GM23248 (cell line): ENCODE measurements at regions not wholly inside any gene's neighbourhood (a gene's known extent, or its start where the extent isn't known, plus 50 kb on each side); places are given as distances from the start of the nearest gene placed in this dataset.

ENCODE experiments used
- DNase-seq: peaks from one replicate; pipeline ENCODE4 v3.0.0-alpha.2; 2015
- H2AFZ ChIP-seq: fragments of 200-600 bp; sonication (generic); 2 replicates; pipeline ENCODE4 v1.6.1; 2016; ENCODE audit warnings: antibody characterized with exemption
- H3F3A ChIP-seq: fragments of 200-600 bp; sonication (generic); 2 replicates; pipeline ENCODE4 v1.6.1; 2016; ENCODE audit warnings: mild to moderate bottlenecking, antibody characterized with exemption, mixed run types; ENCODE audit not compliant: insufficient read depth
- H3K27ac ChIP-seq: fragments of 200-600 bp; sonication (generic); 2 replicates; pipeline ENCODE4 v1.5.1; 2016; ENCODE audit warnings: mild to moderate bottlenecking
- H3K27me3 ChIP-seq: fragments of 200-600 bp; sonication (generic); replicated peaks from 2 replicates; pipeline ENCODE4 v1.6.1; 2016; ENCODE audit warnings: mild to moderate bottlenecking; ENCODE audit not compliant: insufficient read depth
- H3K36me3 ChIP-seq: fragments of 200-600 bp; sonication (generic); 2 replicates; pipeline ENCODE4 v1.6.1; 2016; ENCODE audit warnings: low read depth, mild to moderate bottlenecking
- H3K4me1 ChIP-seq: fragments of 200-600 bp; sonication (generic); 2 replicates; pipeline ENCODE4 v1.6.1; 2016; ENCODE audit warnings: mild to moderate bottlenecking; ENCODE audit not compliant: insufficient read depth
- H3K4me2 ChIP-seq: fragments of 200-600 bp; sonication (generic); one replicate; pipeline ENCODE4 v1.6.1; 2016; ENCODE audit warnings: mild to moderate bottlenecking; ENCODE audit not compliant: unreplicated experiment
- H3K4me3 ChIP-seq: fragments of 200-600 bp; sonication (generic); 2 replicates; pipeline ENCODE4 v1.5.1; 2016; ENCODE audit warnings: mild to moderate bottlenecking
- H3K79me2 ChIP-seq: fragments of 200-600 bp; sonication (generic); 2 replicates; pipeline ENCODE4 v1.6.1; 2016; ENCODE audit warnings: mild to moderate bottlenecking; ENCODE audit not compliant: insufficient read depth
- H3K9ac ChIP-seq: fragments of 200-600 bp; sonication (generic); 2 replicates; pipeline ENCODE4 v1.6.1; 2016; ENCODE audit warnings: mild to moderate bottlenecking
- H3K9me2 ChIP-seq: fragments of 200-600 bp; sonication (generic); 2 replicates; pipeline ENCODE4 v1.6.1; 2016; ENCODE audit warnings: mixed run types, mild to moderate bottlenecking, moderate library complexity; ENCODE audit not compliant: insufficient read depth
- H3K9me3 ChIP-seq: fragments of 200-600 bp; sonication (generic); one replicate; pipeline ENCODE4 v1.6.1; 2017; ENCODE audit warnings: low read depth
- H4K20me1 ChIP-seq: fragments of 200-600 bp; sonication (generic); 2 replicates; pipeline ENCODE4 v1.6.0; 2016; ENCODE audit not compliant: insufficient read depth
- EZH2 ChIP-seq: fragments of 200-600 bp; sonication (generic); IDR thresholded peaks from 2 replicates; pipeline ENCODE4 v1.6.1; 2018; ENCODE audit warnings: antibody characterized with exemption, mild to moderate bottlenecking; ENCODE audit not compliant: insufficient read depth, poor library complexity, severe bottlenecking
- EZH2phosphoT487 ChIP-seq: fragments of 200-600 bp; sonication (generic); IDR thresholded peaks from 2 replicates; pipeline ENCODE4 v1.6.1; 2018; ENCODE audit warnings: antibody characterized with exemption, moderate library complexity, mild to moderate bottlenecking, low read depth; ENCODE audit not compliant: insufficient read depth
- whole genome bisulfite sequencing, 2 experiments: methylation state at CpG; one replicate each; pipeline ENCODE4 v1.1.6; 2015 to 2017; ENCODE audit warnings: low lambda C conversion rate in 2 of 2, low coverage in 1 of 2; ENCODE audit errors: missing lambda C conversion rate in 2 of 2; 5-methylcytosine and 5-hydroxymethylcytosine counted together
- in situ Hi-C: fragments of 300-500 bp; cut with MboI; formaldehyde crosslinking; loops from 2 replicates; pipeline ENCODE4 v1.15.0; 2020

DNA sequence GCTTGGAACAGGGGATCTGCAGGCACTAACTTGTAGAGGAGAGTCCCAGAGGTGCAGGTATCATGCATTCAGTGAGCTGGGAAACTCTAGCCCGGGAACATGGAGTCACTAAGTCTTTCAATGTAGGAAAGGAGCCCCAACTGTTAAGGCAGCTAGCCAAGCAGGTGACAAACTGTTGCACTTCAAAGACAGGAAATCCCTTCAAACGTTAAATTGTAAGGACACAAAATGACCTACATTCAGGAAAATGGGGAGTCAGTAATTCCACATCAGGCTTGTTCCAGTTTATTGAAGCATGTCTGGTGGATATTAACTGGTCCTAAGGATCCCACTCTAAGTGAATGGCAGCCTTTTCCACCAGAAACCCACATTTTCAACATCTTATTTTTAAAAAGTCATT lies 364.5 kb downstream of the MTX2 start:
- Histone ChIP-seq H3K9me2 (no peaks in the 10 kb centered on the region), H2AFZ (no peak overlapping the region), H3K9me3 (no peaks in the 10 kb centered on the region), H4K20me1 (no peaks in the 10 kb centered on the region), H3K27ac (no peak overlapping the region), H3F3A (no peaks in the 10 kb centered on the region), H3K4me1 (peaks cover 23% of the 10 kb centered on the region), H3K4me2 (no peak overlapping the region), H3K4me3 (peak overlapping the region; percentile 96; the same call in 1 of the 2 replicates), H3K9ac (0 out of 2 replicates have a peak overlapping the region, but pooled peaks have one; percentile 96), H3K79me2 (peaks cover 80% of the 10 kb centered on the region), H3K36me3 (peaks cover 25% of the 10 kb centered on the region; the same call in 1 of the 2 replicates), H3K27me3 (no peaks in the 10 kb centered on the region)
- WGBS, 2 experiments = 30 to 37% methylated on average over 2 of the region's 2 CpGs
- DNase-seq = no peak
- in situ Hi-C loops = loop anchor here (10.0 kb wide), 1 partner anchor 179 kb away; no protein-coding TSS in a partner anchor
- no peak for TF ChIP-seq EZH2phosphoT487
- no peak for TF ChIP-seq EZH2

DNA sequence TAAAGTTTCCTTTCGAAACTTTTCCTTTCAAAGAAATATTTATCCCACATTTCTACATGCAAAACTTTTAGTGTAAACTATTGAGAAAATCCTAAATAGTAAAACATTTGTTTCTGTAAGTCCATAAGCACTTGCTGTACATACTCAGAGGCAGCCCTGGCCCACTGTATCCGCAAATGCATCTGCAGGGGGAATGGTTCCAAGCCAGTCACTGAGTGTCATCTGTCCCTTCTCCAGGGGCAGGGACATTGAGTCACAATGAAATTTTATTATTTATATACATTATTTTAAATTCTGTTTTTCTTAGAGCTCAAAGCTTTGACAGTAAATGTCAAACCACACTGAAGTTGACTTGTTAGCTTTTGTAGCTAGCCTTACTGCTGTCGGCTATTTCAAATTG lies 367.2 kb downstream of the MTX2 start:
- Histone ChIP-seq H2AFZ (no peak overlapping the region), H3K9ac (peak overlapping the region; percentile 96), H3K36me3 (peaks cover 15% of the 10 kb centered on the region; the same call in 1 of the 2 replicates), H3K4me2 (peak overlapping the region; percentile 98), H3K79me2 (peaks cover 72% of the 10 kb centered on the region), H3K4me3 (peak overlapping the region; percentile 96), H3K27me3 (no peaks in the 10 kb centered on the region), H3F3A (peaks cover 14% of the 10 kb centered on the region), H3K27ac (no peak overlapping the region), H4K20me1 (no peaks in the 10 kb centered on the region), H3K9me3 (no peaks in the 10 kb centered on the region), H3K9me2 (no peaks in the 10 kb centered on the region), H3K4me1 (peaks cover 48% of the 10 kb centered on the region)
- 54 to 61% methylated on average over 3 of the region's 3 CpGs for WGBS, 2 experiments
- in situ Hi-C loops = loop anchor here (5.0 to 10.0 kb wide), 2 partner anchors 182 to 509 kb away; partner anchors contain the start of gene HOXD8
- TF ChIP-seq EZH2 = no peak
- TF ChIP-seq EZH2phosphoT487 = no peak
- peak; percentile 32 for DNase-seq

DNA sequence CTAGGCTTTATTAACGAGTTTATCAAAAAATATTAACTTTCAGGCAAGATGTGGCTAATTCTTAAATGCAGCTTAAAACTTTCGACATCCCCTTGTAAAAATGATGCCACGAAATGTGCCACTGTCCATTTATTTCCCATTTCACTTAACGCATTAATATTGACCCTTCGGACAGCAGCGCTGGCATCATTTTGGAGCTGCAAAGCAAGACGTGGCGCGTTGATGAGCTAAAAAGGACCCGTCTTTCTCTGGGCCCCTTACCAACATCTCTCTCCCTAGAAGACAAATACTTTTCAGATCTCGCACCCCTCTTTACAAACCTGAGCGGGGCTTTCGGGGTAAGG lies 367.9 kb downstream of the MTX2 start:
- Histone ChIP-seq H3K36me3 (peaks cover 9% of the 10 kb centered on the region; the same call in 1 of the 2 replicates), H3K9me3 (no peaks in the 10 kb centered on the region), H3K27ac (peak overlapping the region; percentile 94), H3K79me2 (peaks cover 64% of the 10 kb centered on the region), H3K9ac (peak overlapping the region; percentile 96), H3K27me3 (no peaks in the 10 kb centered on the region), H4K20me1 (no peaks in the 10 kb centered on the region), H3K9me2 (no peaks in the 10 kb centered on the region), H3K4me1 (peaks cover 55% of the 10 kb centered on the region), H3F3A (peaks cover 22% of the 10 kb centered on the region), H3K4me3 (peak overlapping the region; percentile 96), H2AFZ (peak overlapping the region; percentile 84), H3K4me2 (peak overlapping the region; percentile 98)
- no peak for TF ChIP-seq EZH2phosphoT487
- no peak for TF ChIP-seq EZH2
- 1 to 2% methylated on average over 13 of the region's 13 CpGs for WGBS, 2 experiments
- peak; percentile 73 for DNase-seq
- in situ Hi-C loops = loop anchor here (5.0 to 10.0 kb wide), 2 partner anchors 182 to 510 kb away; partner anchors contain the start of gene HOXD8

DNA sequence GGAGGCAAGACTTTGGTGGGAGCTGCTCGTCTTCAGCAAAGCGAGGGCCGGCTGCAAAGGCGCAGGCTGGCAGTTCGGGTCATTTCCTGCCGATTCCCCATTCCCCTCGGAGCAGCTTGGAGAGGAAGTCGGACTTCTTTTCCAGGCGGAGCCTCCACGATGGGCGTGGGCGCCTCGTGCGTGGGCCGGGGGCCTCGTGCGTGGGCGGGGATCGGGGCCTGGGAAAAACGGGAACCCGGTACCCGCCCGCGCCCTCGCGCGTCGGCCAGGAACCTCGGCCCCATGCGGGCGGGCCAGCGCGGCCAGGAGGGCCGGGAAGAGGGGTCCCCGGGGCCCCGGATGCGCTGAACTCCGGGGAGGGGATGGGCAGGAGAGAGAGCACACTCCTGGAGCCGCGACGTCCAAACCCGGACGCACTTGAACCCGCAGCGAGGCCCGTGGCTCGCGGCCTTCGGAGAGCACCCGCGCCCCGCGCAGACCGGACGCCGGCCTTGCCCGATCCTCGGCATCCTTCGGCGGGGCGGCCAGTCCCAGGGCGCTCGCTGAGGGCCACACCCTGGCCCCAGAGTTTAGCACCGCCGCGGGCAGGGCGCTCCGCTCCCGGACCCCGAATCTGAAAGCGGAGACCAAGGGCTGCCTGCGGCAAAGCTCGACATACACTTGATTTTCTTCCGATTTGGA lies 368.4 kb downstream of the MTX2 start:
- peaks cover 58% of the 10 kb centered on the region for H3K4me1 ChIP-seq
- peak; percentile 86 for DNase-seq
- no peaks in the 10 kb centered on the region for H4K20me1 ChIP-seq
- H3K9ac ChIP-seq = peak overlapping the region; percentile 96
- H3K36me3 ChIP-seq = peaks cover 6% of the 10 kb centered on the region; the same call in 1 of the 2 replicates
- TF ChIP-seq EZH2phosphoT487 (no peak), EZH2 (no peak)
- in situ Hi-C loops = loop anchor here (5.0 to 10.0 kb wide), 2 partner anchors 183 to 510 kb away; partner anchors contain the start of gene HOXD8
- 0 to 1% methylated on average over 32 to 46 of the region's 74 CpGs for WGBS, 2 experiments
- H3K27me3 ChIP-seq = no peaks in the 10 kb centered on the region
- peaks cover 59% of the 10 kb centered on the region for H3K79me2 ChIP-seq
- H2AFZ ChIP-seq = peak overlapping the region; percentile 84
- H3K4me3 ChIP-seq = peak overlapping the region; percentile 96
- H3K9me2 ChIP-seq = no peaks in the 10 kb centered on the region
- peak overlapping the region; percentile 94 for H3K27ac ChIP-seq
- H3K9me3 ChIP-seq = no peaks in the 10 kb centered on the region
- H3F3A ChIP-seq = peaks cover 22% of the 10 kb centered on the region
- peak overlapping the region; percentile 98 for H3K4me2 ChIP-seq
